Urothelium cell line (cell line): ENCODE measurements at regions not wholly inside any gene's neighbourhood (a gene's known extent, or its start where the extent isn't known, plus 50 kb on each side); places are given as distances from the start of the nearest gene placed in this dataset.

ENCODE experiments used
- DNase-seq: peaks from one replicate; pipeline ENCODE4 v3.0.0; 2011; ENCODE audit warnings: low spot score, mixed read lengths
- FAIRE-seq: peaks from 2 replicates; lab custom pipeline; 2011; peaks lifted over from hg19 to GRCh38; lab: Jason Lieb, UNC

GRCh38 chr2:186274936-186275575 lies 211.0 kb upstream of the ZC3H15 start:
- DNase-seq = peak; percentile 32
- FAIRE-seq = no peak

- DNase-seq (no peak), FAIRE-seq (no peak)
Measured at GRCh38 chr2:186276909-186277308, 209.2 kb upstream of the ZC3H15 start.

DNA sequence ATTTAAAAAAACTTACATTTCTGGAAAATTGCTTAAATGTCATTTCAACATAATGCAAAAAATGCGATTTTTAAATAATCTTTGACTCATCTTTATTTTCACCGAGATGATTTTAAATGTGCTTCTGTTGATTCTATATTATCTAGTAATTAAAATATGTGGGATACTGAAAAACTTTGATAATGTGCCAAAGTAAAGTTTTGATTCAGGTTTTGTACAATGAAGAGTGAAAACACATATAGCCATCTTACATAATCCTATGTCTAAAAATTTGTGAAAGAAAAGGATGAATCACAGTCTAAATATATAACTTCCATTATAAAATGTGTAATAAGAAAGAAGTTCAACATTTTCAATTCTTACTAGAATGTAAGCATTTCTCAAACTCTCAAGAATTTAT lies 204.3 kb upstream of the ZC3H15 start:
- no peak for DNase-seq
- FAIRE-seq = no peak

DNA sequence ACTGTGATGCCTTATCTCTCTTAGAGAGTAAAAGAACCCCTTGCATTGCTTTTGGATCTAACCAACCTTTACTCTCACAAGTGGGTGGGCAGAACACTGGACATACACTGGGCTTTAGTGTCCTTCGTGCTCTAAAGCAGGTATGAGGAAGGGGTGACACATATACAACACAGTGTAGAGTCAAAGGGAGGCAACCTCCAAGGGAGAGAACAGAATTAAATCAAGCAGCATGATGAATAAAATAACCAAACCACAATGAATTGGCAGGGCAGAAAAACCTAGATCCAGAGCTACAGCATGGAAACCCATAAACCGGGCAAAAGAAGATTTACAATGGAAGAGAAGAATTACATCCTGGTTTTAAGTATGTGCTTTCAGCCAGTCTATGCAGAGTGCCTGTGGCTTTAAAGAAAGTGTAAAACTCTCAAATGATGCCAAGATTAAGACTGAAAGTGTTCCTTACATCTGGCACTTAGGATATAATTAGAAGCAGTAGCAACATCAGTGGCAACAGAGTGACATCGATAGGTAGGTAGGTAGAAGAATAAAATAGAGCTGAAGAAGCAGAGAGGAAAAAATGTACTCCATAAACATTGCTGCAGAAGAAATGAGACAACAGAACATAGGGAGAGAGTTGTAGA lies 191.7 kb upstream of the ZC3H15 start:
- no peak for DNase-seq
- FAIRE-seq = no peak

- FAIRE-seq = no peak
- no peak for DNase-seq
Measured at GRCh38 chr2:186299610-186300009, 186.4 kb upstream of the ZC3H15 start.

DNA sequence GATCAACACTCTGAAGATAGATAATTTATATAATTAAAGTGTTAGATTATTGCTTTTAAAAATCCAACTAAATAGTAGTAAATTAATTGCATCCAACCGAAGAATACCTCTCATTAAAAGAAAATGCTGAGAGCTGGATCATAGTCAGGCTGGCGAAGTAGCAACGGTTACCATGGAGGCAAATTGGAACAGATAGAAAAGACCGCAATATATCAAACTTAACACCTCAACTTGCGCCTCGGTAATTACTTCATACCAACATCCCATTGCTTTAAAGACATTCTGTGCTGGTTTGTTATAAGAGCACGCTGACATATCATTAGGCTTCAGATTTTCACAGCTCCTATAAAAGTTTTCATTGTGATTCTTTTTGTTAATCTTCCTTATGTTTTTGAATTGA lies 183.8 kb upstream of the ZC3H15 start:
- FAIRE-seq = no peak

DNA sequence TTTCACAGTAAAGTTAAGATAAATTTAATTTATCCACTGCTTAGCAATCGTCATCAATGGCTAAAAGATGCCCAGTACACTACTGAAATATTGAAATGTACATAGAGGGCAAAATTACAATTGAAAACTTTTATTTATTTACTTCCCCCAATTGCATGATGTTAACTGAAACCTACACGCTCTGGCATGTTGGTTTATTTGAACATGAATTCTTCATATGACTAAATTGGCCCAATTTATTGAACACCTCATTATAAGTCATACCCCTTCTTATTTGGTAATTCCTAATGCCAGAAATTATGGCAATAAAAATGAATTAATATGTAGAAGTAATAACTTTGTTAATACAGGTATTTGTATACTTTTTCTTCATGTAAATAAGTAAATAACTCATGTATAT lies 183.0 kb upstream of the ZC3H15 start:
- DNase-seq (no peak), FAIRE-seq (no peak)

More for the DNA sequence above, 183.8 kb upstream of the ZC3H15 start:
- no peak for DNase-seq

DNA sequence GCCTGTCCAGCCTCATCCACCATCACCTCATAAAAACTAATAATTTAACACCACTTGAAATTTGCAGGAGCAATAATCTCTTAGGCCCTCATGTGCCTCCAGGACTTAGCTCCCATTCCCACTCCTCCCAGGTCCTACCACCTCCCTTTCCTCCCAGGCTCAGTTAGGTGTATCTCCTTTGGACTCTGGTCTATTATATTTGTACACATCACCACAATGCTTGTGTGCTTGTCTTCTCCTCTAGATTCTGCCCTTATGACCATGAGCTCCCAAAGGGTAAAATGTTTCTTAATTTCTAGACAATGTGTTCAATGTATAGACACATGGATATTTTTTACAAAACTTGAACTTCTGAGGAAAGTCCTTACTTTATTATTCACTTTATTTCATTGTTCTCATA lies 182.0 kb upstream of the ZC3H15 start:
- FAIRE-seq = no peak

DNA sequence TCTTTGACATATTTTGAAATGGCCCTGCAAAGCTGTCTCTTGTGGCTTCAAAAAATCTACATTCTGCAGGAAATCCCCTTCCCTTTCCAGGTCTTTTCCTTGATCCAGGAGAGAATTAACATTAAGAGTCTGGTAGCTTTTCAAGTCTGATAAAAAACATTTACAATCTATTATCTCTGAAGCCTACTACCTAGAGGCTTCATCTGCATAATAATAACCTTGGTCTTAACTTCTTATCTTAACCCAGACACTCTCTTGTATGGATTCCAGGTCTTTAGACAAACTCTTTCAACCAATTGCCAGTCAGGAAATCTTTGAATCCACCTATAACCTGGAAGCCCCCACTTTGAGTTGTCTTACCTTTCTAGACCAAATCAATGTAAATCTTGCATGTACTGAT lies 179.3 kb upstream of the ZC3H15 start:
- DNase-seq = no peak
- FAIRE-seq = no peak

More for the DNA sequence above, 182.0 kb upstream of the ZC3H15 start:
- DNase-seq = no peak

DNA sequence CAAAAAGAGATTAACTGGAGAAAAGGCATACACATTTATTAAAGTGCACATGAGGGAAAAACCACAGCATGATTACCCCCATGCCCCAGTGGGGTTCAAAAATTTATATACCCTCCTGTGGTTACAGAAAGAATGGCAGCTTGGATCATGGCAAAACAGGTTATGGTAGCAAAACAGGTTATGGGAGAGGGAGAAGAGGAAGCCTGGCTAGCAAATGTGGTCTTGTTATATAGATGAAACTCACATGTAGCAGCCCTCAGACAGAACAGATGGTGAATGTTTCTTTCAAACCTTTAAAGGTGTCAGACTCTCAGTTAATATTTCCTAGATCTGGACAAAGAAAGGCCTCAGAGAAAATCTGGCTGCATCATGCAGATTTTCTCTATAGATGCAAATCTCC lies 178.2 kb upstream of the ZC3H15 start:
- no peak for FAIRE-seq

DNA sequence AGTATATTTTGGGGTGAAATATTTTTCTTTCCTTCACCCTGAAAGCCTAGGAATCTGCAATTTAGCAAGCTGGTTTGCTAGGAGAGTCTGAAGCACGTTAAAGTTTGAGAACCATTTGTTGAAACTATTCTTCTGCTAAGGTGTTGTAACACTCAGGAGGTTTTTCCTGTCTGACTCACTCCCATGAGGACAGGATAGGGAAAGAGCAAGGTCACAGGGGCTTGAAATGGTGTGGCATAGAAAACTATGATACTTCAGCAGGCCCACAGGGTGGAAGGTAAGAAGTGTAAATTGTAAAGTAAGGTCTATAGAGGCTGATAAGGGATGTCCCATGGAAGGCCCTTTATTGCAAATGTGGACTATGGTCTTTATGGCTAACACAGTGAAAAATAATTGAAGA lies 177.7 kb upstream of the ZC3H15 start:
- FAIRE-seq (no peak), DNase-seq (no peak)

More for the DNA sequence above, 178.2 kb upstream of the ZC3H15 start:
- DNase-seq = no peak

DNA sequence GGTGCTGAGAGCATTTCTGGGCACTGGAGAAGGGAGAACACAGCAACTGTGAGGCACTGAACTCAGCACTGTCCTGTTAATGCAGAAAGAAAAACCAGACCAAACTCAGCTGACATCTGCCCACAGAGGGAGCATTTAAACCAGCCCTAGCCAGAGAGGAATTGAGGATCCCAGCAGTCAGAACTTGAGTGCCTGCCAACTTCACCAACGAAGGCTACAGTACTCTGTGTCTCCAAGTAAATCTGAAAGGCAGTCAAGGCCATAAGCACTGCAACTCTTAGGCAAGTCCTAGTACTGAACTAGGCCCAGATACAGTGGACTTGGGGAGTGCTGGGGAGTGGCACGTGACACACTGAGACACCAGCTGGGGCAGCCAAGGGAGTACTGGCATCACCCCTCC lies 176.2 kb upstream of the ZC3H15 start:
- FAIRE-seq (no peak), DNase-seq (no peak)

- FAIRE-seq (no peak), DNase-seq (no peak)
Measured at GRCh38 chr2:186319105-186319504, 167.0 kb upstream of the ZC3H15 start.

GRCh38 chr2:186325827-186326535 lies 160.1 kb upstream of the ZC3H15 start:
- no peak for FAIRE-seq
- no peak for DNase-seq

GRCh38 chr2:186327251-186327868 lies 158.7 kb upstream of the ZC3H15 start:
- no peak for DNase-seq
- FAIRE-seq = no peak

DNA sequence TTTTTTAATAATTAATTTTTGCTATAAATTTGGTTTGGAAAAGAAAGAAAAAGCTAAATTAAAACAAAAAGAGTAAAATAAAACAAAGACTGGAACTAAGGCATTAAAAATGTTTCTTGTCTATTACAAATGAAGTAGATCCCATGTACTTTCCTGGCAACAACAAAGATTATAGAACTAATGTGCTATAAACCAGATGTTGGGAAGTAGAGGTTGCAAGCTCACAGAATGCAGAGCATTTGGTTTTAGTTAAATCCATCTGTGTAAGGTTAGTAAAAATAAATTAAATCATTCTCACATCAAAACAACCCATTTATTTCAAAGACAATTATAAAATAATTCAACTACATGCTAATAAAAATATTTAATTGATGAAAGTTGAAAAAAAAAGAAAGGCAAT lies 157.2 kb upstream of the ZC3H15 start:
- DNase-seq (no peak), FAIRE-seq (no peak)

GRCh38 chr2:186330050-186330449 lies 156.0 kb upstream of the ZC3H15 start:
- DNase-seq (no peak), FAIRE-seq (no peak)

- FAIRE-seq (no peak), DNase-seq (no peak)
Measured at GRCh38 chr2:186339716-186340115, 146.3 kb upstream of the ZC3H15 start.

- DNase-seq (no peak), FAIRE-seq (no peak)
Measured at GRCh38 chr2:186342029-186342428, 144.0 kb upstream of the ZC3H15 start.

GRCh38 chr2:186345745-186346144 lies 140.3 kb upstream of the ZC3H15 start:
- DNase-seq (no peak), FAIRE-seq (no peak)

- FAIRE-seq = no peak
- DNase-seq = no peak
Measured at GRCh38 chr2:186346216-186346615, 139.8 kb upstream of the ZC3H15 start.

DNA sequence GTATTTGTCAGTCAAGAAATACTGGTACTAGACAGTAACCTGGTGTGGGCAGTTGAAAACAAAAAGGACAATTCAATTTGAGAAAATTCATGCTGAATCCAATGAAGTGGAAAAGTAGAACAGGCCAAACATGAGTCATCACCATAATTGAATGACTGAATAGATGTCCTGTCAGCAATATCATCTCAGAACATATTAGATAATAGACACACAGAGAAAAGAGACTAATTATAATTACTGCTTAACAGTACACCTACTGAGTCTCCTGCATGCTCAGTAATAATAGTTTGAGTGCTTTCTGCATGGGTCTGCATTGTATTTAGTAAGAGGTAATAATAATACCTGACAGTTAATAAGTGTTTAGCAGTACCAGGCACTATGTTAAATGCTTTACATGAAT lies 138.6 kb upstream of the ZC3H15 start:
- FAIRE-seq = no peak
- DNase-seq = no peak
